Hypothalamus (tissue), 51 donors: ENCODE measurements at regions not wholly inside any gene's neighbourhood (a gene's known extent, or its start where the extent isn't known, plus 50 kb on each side); places are given as distances from the start of the nearest gene placed in this dataset.
A peak's percentile ranks its signal among the peaks of the same experiment; 100 is the strongest.

Experiments
- DNase-seq, 51 donors: peaks; one replicate each; lab custom pipeline; 2025; lab: John Stamatoyannopoulos, UW

DNA sequence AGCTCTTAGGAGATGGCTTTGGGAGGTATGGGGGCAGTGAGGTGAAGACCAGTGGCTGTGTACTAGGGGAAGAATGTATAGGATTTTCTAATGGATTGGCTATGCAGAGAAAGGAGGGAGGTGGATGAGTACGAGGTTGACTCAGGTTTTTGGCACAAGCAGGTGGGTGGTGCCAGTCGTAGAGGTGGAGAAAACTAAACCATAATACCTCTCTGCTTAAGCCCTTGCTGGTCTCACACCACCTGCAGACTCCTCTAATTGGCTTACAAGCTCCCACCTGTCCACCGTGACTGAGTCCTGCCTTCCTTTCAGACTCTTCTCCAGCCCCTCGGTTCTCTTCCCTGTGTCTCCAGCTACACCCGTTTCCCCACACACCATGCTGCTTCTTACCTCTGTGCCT lies 521.7 kb upstream of the CLINT1 start:
- DNase-seq, result no peak

DNA sequence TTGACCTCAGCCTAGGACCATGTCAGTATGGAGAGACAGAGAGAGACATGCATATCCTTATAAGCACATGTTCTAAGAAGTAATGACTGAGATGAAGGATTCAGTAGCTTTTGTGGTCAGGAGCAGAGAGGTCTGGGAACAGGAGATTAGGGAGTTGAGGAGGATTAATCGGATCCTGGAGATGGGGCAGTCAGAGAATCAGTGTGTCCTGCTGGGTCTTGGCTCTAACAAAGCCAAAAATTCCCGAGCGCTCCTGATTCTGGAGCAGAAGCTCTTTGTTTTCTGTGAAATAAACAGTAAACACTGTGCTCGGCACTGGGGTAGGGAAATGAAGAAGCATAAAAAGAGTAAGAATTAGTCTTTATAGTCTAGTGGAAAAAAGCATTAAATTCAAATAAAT lies 520.0 kb upstream of the CLINT1 start:
- no peak for DNase-seq

DNA sequence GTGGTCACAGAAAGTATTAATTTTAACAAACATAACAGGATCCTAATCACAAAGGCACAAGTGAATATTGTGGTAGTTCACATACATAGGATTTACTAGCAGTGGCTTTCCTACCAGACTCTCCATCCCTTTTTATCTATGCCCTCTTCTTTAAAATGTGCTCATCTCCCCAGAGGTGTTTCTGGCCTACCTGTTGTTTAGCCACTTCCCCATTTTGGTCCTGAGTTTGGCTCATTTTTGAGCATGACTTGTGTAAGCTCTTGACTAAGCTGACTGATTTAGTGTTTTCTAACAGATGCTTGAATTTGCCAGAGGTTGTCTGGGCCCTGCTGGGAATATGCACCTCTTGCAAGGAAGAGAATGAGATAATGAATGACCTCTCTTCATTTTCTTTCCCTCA lies 517.7 kb upstream of the CLINT1 start:
- no peak for DNase-seq

DNA sequence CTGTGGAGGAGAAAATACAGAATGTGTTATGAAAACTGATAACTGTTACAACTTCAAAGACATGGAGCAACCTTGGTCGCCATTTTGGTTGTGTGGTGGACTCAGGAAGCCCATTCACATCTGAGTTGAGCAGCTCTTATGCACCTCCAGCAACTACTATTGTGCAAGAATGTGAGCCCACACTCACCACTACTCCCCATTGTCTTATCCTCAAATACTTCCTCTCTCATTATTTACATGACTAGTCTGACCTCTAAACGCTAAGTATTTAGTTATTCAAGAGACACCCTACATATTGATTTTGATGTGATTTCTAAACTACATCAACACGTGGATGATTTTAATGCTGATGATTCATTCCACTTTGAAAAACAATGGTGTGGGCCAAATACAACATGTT lies 516.6 kb upstream of the CLINT1 start:
- DNase-seq, result no peak

DNA sequence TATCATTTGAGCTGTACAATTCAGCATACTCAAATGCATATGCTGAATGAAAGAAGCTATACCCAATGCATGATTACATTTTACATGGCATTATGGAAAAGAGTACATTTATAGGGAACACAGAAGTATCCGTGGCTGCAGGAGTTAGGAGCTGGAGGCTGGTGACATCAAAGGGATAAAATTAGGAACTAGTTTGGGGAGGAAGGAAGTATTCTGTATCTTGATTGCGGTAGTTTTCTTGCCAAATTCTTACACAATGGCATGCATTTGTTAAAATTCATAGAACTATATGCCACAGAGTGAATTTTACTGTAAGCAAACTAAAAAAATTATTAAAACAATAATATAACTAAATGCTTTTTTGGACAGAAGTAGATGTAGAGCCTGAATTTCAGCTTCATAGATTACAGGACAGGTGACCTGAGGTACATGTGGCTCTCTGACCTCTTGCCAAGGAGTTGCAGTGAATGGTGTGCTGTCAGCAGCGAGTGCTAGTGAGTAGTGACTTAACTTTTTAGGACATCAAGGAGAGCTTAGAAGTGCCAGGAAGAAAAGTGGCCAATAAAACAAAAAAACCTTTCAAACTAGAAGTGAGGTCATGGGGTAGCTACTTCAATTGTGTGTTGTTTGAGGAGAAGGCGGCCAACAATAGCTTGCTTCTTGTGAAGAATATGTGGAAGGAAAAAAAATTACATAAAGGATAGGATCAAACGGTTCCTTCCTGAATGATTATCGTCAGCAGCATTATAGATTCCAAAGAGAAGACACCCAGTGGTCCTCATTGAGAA lies 514.9 kb upstream of the CLINT1 start:
- no peak for DNase-seq

DNA sequence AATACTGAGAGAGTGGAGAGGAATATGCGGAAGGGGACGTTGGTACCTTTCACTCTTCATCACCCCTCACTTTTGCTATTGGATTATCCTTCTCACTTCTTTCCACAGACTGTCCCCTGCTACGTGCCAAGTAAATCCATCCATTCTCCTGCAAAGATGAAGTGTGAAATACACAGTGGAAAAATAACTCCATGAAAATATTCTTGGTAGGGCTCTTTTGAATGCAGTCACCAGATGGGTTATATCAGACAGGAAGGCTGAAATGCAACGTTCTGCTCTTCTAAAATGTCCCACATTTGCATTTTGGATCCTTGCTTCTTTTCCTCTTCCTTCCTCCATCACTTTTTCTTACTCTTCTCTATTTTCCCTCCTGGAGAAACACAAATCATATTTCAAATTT lies 510.3 kb upstream of the CLINT1 start:
- no peak for DNase-seq

DNA sequence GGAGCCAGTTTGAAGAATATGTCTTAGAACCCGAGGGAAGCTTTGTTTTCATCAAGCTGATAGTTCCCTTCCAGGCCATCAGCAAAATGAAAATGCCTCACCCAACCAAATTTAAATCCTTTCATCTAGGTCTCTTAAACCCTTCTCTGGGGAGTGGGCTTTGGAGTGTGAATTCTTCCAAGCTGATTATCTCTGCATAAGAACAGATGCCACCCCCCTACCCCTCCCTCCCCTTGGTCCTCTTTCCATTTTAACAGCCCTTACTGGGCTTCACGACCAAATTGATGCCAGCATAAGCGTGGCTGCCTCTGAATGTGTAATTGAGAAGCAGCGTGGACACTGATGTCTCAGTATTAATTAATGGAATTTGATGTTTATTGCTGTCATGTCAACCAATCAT lies 509.7 kb upstream of the CLINT1 start:
- no peak for DNase-seq

DNA sequence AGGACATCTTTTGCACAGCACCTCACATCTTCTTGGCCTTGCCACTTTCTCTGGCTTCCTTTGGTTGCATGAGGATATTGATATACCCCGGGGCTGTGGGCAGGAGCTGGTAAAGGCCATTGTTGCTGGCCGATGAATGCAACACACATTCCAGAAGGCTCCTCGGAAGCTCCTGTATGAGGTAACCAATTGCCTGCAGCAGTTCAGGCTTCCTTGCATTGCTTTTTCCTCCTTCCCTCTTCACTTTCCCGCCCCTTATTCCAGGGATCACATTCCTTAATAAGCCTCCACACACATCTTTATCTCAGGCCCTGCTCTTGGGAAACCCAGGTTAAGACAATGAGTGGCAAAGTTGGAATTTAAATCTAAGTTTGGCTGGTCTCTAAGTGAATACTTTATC lies 505.4 kb upstream of the CLINT1 start:
- no peak for DNase-seq

DNA sequence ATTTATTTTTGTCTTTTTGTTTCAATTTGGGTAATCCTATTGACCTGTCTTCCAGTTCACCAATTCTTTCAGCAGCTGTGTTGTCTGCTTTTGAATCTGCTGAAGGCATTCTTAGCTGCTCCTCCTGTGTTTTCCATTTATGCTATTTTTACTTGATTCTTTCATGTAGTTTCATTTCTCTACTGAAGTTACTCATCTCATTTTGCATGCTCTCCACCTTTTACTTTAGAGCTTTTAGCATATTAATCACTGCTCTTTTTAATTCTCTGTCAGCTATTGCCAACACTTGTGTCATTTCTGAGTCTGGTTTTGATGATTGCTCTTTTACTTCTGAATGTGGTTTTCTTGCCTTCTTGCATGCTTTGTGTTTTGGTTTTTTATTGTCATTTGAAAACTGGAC lies 496.0 kb upstream of the CLINT1 start:
- no peak for DNase-seq

DNA sequence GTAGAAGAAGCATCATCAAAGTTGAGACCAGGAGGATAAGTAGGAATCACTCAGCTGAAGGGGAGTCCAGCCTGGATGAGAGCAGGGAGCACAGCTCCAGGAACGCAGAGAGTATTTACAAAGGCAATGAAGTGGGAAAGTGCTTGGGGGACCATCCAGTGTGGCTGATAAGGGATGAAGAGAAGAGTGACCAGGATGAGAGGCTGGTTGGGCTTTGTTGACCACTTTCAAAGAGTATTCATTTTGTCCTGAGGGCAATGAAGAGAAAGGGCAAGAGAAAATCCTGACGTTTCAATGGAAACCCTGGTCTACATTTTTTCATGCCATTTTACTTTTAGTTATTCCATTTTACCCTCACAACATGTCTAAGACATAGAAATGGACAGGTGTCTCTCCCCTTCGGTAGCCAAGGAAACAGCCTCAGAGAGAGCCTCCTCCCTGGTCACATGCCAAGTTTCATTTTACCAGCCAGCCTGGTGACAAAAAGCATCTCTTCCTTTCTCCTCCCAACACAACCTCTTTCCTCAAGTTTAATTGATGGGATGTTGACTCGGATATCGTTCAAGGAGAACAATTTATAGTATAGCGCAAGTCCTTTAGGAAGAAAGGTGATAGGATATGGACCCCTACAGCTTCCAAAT lies 492.7 kb upstream of the CLINT1 start:
- no peak for DNase-seq

DNA sequence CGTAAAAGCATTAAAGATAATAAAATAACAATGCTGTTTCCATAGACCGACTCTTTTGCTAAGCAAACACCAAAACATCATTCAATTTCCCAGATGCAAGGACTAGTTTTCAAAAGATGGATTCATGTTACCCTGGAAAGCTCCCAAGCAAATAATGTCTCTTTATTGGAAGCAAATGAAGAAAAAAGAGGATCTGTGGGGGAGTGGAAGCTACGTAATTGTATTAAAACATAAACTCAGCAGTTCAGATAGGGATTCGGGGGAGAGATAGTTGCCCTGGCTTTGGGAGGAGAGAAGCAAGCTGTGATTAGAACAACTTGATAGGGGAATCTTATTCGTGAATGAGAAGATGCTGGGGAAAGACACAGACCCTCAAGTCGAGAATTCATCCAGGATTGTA lies 491.0 kb upstream of the CLINT1 start:
- DNase-seq, result no peak

DNA sequence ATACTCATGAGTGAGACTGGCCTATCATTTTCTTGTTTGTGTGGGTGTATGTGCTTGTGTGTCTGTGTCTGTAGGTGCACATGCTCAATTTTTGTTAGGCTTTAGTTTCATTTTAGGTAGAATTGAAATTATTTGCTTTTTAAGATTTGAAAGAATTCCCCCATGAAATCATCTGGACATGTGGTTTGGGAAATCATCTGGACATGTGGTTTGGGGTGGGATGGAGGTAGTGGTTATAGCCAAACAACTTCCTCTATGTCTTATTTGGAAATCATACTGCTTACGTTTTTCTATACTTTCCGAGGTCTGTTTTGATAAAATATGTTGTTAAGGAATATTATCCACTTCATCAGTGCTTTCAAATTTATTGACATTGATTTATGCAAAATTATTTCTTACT lies 485.4 kb upstream of the CLINT1 start:
- no peak for DNase-seq

DNA sequence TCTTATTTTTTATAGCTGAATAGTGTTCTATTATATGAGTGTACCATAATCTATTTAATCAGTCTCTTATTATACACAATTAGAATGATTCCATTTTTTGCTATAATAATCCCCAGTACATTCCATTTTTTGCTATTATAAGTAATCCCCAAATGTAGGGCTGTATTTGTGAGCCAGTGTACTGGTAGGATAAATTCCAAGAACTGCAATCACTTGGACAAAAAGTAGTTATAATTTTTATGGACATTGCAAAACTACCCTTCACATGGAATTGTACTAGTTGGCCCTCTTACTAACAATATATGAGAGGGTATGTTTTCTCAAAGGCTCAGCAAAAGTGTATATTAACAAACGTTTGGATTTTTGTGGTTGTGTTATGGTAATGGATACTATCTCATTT lies 481.7 kb upstream of the CLINT1 start:
- no peak for DNase-seq

DNA sequence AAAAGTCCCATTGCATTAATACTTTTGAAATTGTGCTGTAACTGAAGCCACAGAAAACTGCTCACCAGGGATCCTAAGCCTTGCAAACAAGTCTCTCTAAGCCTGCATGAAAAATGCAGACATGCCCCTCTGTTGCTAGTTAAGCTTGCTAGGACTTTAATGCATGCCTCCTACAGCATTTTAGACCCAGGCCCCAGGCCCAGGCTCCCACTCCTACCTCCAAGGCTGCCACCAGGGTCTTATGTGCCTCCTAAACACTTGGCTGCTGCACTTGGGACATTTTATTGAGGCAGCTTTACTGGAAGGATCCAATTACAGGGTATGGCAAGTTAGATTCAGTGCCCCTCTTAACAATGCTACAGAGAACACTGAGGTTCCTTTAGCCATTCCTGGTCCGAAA lies 467.3 kb upstream of the CLINT1 start:
- no peak for DNase-seq

DNA sequence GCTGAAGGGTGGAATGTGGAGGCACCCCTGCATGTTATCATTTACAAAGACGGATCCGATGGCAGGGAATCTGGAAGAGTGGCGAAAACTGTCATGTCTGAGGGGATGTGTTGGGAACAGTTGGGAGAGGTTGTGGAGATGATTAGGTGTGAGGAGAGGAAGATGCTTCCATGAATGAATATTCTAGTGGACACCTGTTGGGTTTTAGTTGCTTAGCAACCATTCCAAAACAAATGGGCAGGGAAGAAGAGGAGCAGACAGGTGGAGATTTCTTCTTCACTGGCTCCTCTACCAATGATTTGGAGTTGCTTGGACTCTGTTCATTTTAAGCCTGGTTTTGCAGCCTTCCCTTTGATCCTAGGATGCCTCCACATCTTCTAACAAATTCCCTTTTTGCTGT lies 465.3 kb upstream of the CLINT1 start:
- DNase-seq, result no peak

DNA sequence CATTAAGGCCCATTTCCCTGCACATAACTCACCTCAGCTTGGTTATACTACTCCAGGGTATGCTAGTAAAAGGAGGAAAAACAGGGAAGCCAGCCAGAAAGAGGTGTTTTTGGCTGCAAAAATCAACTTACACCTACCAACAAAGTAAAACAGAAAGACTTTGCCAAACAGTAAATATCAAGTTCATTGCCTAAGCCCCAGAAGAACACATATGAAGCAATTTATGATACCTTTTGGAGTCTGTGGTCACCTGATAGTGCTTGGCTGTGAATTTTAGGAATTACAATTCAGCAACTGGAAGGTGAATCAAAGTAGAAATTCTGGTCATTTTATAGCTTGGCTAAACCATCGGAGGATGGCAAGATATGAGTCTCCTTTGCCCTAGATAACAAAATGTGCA lies 463.7 kb upstream of the CLINT1 start:
- DNase-seq, result no peak

DNA sequence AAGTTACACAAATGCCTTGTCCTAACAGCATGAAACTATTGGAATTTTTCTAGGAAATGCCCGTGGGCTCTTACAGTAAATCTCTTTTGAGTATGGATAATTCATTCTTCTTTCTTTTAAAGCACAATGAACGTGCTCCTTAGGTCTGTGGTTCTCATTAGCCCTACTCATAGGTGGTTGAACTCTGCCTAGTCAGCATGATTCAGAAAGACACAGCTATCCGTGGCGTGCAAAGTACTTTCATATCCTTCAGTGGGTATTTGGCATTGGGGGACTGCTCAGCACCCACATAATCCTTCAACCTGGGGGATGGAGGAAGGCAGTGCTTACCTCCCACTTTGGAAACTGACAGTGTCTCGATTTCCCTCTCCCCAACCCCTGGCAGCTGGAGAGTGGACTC lies 462.0 kb upstream of the CLINT1 start:
- DNase-seq, result no peak

DNA sequence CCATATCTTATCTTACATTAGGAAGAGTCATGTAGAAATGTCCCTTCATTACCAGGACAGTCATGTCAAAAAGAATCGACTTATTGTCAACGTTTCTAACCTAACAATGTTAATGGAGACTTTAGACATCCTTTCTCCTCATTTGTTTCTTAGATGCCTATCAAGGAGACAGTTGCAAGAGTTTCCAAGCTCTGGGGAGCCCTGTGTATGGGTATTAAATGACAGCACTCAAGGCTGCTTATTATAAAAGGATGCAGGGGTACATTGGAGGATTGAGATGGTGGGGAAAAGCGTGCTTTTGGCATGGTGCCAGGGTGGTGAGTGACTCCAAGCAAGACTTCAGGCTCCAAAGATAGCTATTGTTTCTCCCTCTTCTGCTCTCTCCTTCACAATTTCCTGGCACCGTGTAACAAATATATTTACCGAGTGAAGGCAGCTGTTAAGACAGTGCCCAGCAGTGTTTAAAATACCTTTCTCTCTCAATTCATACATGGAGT lies 461.3 kb upstream of the CLINT1 start:
- DNase-seq, result no peak

DNA sequence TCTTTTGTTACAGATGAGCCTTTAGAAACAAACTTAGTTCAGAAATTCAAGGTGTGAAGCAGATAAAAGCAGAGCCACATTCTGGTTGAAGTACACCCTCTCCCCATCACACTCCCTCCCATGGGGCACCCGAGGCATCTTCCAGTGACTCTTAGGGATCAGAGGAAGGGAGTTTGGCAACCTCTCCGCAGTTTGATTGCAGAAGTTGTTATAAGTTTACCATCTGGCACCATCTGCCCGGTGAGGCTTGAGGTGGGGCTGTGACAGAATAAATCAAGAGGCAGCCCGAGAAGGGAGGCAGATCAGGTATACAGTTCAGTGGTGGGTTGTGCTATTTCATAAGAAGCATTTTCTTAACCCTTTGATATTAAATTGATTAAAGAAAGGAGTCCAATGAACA lies 458.6 kb upstream of the CLINT1 start:
- no peak for DNase-seq

DNA sequence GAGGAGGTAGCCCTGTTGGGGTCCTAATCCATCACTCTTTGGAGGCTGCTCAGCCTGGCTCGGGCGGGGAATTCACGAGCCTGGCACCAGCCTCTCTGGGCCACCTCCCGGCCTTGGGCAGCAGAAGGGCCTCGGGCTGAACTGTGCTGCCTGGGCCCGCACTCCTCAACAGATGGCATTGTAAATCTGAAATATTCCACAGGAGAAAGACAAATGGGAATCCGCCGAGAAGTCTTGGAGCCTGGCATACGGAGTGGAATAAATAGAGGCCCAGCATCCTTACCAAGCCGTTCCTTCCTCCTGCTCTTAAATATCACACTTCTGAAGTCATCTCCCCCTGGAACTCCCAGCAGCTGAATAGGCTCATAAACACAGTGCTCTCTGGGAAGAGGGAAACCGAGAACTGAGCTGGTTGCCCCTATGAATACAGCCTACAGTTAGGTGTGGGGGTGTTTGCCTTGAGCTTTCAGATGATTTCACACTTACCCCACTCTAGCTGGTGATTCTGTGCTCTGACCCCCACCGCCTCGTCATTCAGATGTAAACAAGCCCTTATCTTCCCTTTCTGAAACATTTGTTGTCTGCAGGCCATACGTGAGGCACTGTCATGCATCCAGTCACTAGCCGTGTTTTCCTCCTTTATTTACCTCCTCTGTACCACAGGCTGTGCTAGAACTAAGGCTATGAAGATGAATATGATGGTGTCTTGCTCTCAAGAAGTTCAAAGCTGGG lies 455.0 kb upstream of the CLINT1 start:
- peak in 1 of 51 donors; percentile 13 for DNase-seq

DNA sequence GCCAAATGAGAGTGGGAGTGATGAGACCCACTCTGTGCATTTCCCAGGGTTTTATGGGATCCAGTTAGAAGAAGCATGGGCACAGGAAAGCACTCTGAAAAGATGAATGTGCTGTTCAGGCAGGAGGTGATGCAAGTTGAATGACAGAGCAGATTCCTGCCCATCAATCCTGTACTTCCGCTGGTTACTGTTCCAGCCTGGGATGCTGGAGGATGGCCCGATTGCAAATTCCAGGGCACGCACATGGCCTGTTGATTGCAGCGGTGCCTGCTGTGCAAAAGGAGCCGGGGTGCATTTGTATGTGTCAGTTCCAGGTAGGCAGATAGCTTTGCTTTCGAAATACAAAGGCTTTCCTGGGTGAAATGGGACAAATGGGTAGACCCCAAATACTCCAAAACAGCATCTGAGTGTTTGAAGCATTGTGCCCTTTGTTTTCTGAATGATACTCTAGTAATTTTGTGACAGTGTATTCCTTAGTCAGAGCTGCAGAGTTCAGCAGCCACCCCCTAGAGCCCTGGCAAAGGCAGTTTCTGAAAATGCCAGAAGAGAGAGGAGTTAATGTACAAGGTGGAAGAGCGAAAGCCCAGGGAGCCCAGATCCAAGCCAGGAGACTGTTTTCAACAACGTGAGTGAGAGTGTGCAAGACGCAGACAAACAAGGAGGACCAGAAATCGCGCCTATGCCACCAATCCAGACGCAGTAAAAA lies 454.2 kb upstream of the CLINT1 start:
- no peak for DNase-seq
